ENCODE measurements at regions not wholly inside any gene's neighbourhood (a gene's known extent, or its start where the extent isn't known, plus 50 kb on each side); places are given as distances from the start of the nearest gene placed in this dataset.

DNA sequence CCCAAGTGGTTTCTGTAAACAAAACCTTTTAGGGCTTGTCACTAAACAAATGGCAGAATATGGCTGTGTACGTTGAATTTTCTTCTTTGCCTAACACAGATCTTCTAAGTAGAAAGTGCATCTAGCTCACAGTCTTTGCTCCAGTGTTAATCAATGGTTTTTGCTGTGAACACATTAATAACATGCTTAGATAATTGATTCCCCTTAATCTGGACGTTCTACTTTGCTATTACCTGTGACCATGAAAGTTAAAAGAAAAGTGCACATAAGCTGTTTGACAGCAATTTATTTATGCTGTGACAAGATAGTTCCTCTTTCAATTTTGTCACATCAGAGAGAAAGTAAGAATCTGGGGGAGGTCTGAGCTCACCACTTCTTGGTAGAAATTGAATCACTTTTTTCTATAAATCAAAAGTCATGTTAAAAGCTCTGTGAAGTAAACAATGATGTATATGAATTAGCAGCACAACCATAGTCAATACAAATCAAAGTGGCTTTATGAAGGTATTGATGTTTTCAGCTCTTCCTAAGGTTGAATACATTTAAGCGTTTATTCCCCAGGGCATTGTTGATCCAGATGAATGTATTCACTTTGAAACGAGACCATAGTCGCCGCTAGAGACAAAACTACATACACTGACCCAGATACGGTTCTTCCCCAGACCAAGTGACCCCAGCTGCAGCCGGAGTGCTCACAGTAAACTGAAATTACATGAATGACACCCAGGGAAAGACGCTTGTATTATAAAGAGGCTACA is 174.6 kb upstream of the ZNF608 start (continued):
- TF ChIP-seq, protein P1, sequence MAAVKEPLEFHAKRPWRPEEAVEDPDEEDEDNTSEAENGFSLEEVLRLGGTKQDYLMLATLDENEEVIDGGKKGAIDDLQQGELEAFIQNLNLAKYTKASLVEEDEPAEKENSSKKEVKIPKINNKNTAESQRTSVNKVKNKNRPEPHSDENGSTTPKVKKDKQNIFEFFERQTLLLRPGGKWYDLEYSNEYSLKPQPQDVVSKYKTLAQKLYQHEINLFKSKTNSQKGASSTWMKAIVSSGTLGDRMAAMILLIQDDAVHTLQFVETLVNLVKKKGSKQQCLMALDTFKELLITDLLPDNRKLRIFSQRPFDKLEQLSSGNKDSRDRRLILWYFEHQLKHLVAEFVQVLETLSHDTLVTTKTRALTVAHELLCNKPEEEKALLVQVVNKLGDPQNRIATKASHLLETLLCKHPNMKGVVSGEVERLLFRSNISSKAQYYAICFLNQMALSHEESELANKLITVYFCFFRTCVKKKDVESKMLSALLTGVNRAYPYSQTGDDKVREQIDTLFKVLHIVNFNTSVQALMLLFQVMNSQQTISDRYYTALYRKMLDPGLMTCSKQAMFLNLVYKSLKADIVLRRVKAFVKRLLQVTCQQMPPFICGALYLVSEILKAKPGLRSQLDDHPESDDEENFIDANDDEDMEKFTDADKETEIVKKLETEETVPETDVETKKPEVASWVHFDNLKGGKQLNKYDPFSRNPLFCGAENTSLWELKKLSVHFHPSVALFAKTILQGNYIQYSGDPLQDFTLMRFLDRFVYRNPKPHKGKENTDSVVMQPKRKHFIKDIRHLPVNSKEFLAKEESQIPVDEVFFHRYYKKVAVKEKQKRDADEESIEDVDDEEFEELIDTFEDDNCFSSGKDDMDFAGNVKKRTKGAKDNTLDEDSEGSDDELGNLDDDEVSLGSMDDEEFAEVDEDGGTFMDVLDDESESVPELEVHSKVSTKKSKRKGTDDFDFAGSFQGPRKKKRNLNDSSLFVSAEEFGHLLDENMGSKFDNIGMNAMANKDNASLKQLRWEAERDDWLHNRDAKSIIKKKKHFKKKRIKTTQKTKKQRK (IDR thresholded peaks at IDR 0.05; ENCODE audit: low read depth, low read length), result no peak
- TF ChIP-seq, protein P2, sequence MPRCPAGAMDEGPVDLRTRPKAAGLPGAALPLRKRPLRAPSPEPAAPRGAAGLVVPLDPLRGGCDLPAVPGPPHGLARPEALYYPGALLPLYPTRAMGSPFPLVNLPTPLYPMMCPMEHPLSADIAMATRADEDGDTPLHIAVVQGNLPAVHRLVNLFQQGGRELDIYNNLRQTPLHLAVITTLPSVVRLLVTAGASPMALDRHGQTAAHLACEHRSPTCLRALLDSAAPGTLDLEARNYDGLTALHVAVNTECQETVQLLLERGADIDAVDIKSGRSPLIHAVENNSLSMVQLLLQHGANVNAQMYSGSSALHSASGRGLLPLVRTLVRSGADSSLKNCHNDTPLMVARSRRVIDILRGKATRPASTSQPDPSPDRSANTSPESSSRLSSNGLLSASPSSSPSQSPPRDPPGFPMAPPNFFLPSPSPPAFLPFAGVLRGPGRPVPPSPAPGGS (IDR thresholded peaks at IDR 0.05; ENCODE audit: borderline replicate concordance, insufficient read depth, low read depth, low read length, poor library complexity, severe bottlenecking), result peak; percentile 39
- peak; percentile 32; the same call in 1 of the 2 replicates for TF ChIP-seq CBX5 (IDR thresholded peaks at IDR 0.05; ENCODE audit: low read depth)
- peak; percentile 50; the same call in 1 of the 2 replicates for TF ChIP-seq ZNF24 (IDR thresholded peaks at IDR 0.05)
- no peak for TF ChIP-seq TCF3 (IDR thresholded peaks at IDR 0.05; ENCODE audit: borderline replicate concordance, insufficient read depth, low read depth, low read length)
- no peak for TF ChIP-seq SUPT20H (IDR thresholded peaks at IDR 0.05; ENCODE audit: borderline replicate concordance, control insufficient read depth, low read depth, low read length)
- TF ChIP-seq EZH2 (IDR thresholded peaks at IDR 0.05; ENCODE audit: borderline replicate concordance, control insufficient read depth, low read depth, low read length), result no peak
- peak; percentile 74; the same call in 1 of the 2 replicates for TF ChIP-seq STAT3 (IDR thresholded peaks at IDR 0.05; ENCODE audit: low read depth, low read length)
- TF ChIP-seq ETV6 (conservative IDR thresholded peaks at IDR 0.05 in 1 of 2, IDR thresholded peaks at IDR 0.05 in 1 of 2; ENCODE audit: borderline replicate concordance in 1 of 2, low read depth in 1 of 2), result peak in 1 of 2 experiments; percentile 53; a peak in 1 of 4 replicates
- TF ChIP-seq, protein P3, sequence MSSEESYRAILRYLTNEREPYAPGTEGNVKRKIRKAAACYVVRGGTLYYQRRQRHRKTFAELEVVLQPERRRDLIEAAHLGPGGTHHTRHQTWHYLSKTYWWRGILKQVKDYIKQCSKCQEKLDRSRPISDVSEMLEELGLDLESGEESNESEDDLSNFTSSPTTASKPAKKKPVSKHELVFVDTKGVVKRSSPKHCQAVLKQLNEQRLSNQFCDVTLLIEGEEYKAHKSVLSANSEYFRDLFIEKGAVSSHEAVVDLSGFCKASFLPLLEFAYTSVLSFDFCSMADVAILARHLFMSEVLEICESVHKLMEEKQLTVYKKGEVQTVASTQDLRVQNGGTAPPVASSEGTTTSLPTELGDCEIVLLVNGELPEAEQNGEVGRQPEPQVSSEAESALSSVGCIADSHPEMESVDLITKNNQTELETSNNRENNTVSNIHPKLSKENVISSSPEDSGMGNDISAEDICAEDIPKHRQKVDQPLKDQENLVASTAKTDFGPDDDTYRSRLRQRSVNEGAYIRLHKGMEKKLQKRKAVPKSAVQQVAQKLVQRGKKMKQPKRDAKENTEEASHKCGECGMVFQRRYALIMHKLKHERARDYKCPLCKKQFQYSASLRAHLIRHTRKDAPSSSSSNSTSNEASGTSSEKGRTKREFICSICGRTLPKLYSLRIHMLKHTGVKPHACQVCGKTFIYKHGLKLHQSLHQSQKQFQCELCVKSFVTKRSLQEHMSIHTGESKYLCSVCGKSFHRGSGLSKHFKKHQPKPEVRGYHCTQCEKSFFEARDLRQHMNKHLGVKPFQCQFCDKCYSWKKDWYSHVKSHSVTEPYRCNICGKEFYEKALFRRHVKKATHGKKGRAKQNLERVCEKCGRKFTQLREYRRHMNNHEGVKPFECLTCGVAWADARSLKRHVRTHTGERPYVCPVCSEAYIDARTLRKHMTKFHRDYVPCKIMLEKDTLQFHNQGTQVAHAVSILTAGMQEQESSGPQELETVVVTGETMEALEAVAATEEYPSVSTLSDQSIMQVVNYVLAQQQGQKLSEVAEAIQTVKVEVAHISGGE (CRISPR knock-in tag; IDR thresholded peaks at IDR 0.05), result no peak
- TF ChIP-seq, protein P4, sequence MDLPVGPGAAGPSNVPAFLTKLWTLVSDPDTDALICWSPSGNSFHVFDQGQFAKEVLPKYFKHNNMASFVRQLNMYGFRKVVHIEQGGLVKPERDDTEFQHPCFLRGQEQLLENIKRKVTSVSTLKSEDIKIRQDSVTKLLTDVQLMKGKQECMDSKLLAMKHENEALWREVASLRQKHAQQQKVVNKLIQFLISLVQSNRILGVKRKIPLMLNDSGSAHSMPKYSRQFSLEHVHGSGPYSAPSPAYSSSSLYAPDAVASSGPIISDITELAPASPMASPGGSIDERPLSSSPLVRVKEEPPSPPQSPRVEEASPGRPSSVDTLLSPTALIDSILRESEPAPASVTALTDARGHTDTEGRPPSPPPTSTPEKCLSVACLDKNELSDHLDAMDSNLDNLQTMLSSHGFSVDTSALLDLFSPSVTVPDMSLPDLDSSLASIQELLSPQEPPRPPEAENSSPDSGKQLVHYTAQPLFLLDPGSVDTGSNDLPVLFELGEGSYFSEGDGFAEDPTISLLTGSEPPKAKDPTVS (IDR thresholded peaks at IDR 0.05; ENCODE audit: low read depth, low read length), result no peak
- peak; percentile 27 for TF ChIP-seq SMAD1 (IDR thresholded peaks at IDR 0.05; ENCODE audit: low read depth, partially characterized antibody)
- TF ChIP-seq NR2C2 (IDR thresholded peaks at IDR 0.05; ENCODE audit: borderline replicate concordance, control insufficient read depth, insufficient read length, low read depth), result no peak
- TF ChIP-seq POU2F2 (IDR thresholded peaks at IDR 0.05; ENCODE audit: borderline replicate concordance, low read depth, low read length), result peak; percentile 64; the same call in 1 of the 3 replicates
- TF ChIP-seq, protein P5, sequence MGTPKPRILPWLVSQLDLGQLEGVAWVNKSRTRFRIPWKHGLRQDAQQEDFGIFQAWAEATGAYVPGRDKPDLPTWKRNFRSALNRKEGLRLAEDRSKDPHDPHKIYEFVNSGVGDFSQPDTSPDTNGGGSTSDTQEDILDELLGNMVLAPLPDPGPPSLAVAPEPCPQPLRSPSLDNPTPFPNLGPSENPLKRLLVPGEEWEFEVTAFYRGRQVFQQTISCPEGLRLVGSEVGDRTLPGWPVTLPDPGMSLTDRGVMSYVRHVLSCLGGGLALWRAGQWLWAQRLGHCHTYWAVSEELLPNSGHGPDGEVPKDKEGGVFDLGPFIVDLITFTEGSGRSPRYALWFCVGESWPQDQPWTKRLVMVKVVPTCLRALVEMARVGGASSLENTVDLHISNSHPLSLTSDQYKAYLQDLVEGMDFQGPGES (IDR thresholded peaks at IDR 0.05), result no peak

Measured in GM12878 (cell line).